H9 (cell line): ENCODE measurements at regions not wholly inside any gene's neighbourhood (a gene's known extent, or its start where the extent isn't known, plus 50 kb on each side); places are given as distances from the start of the nearest gene placed in this dataset.

Experiments
- DNase-seq: peaks from one replicate; pipeline ENCODE4 v3.0.0-alpha.2; 2017
- H2AFZ ChIP-seq: one replicate; pipeline ENCODE4 v1.6.1; 2013; ENCODE audit warnings: mild to moderate bottlenecking, low read length, control low read depth, moderate library complexity
- H2AK5ac ChIP-seq: 2 replicates; pipeline ENCODE4 v1.6.1; 2013; ENCODE audit warnings: low read length, control low read depth, mixed read lengths; ENCODE audit not compliant: insufficient read length
- H2BK120ac ChIP-seq: one replicate; pipeline ENCODE4 v1.6.1; 2013; ENCODE audit warnings: low read depth, mild to moderate bottlenecking, low read length, control low read depth, inconsistent platforms; ENCODE audit not compliant: poor library complexity, severe bottlenecking
- H2BK12ac ChIP-seq: 2 replicates; pipeline ENCODE4 v1.6.1; 2013; ENCODE audit warnings: low read length, control low read depth, mixed read lengths, low read depth; ENCODE audit not compliant: insufficient read length
- H2BK15ac ChIP-seq: 2 replicates; pipeline ENCODE4 v1.6.1; 2013; ENCODE audit warnings: low read depth, low read length, control low read depth
- H2BK20ac ChIP-seq: one replicate; pipeline ENCODE4 v1.6.1; 2013; ENCODE audit warnings: low read depth, mild to moderate bottlenecking, low read length, control low read depth, inconsistent platforms; ENCODE audit not compliant: poor library complexity, severe bottlenecking
- H2BK5ac ChIP-seq: 2 replicates; pipeline ENCODE4 v1.6.1; 2013; ENCODE audit warnings: low read length, control low read depth, mixed read lengths; ENCODE audit not compliant: insufficient read length
- H3K14ac ChIP-seq: 2 replicates; pipeline ENCODE4 v1.6.1; 2013; ENCODE audit warnings: low read length, control low read depth; ENCODE audit not compliant: insufficient read depth
- H3K18ac ChIP-seq: 2 replicates; pipeline ENCODE4 v1.6.1; 2013; ENCODE audit warnings: low read depth, mild to moderate bottlenecking, mixed read lengths, low read length, control low read depth; ENCODE audit not compliant: insufficient read length
- H3K23ac ChIP-seq: 2 replicates; pipeline ENCODE4 v1.6.1; 2013; ENCODE audit warnings: low read length, control low read depth, mixed read lengths, low read depth; ENCODE audit not compliant: insufficient read length
- H3K23me2 ChIP-seq: 2 replicates; pipeline ENCODE4 v1.6.1; 2013; ENCODE audit warnings: low read depth, mild to moderate bottlenecking, mixed read lengths, low read length, control low read depth; ENCODE audit not compliant: insufficient read length, poor library complexity, severe bottlenecking
- H3K27ac ChIP-seq: 2 replicates; pipeline ENCODE4 v1.5.1; 2013; ENCODE audit warnings: low read length, control low read depth, mixed read lengths, low read depth; ENCODE audit not compliant: insufficient read length
- H3K27me3 ChIP-seq: 2 replicates; pipeline ENCODE4 v1.6.1; 2013; ENCODE audit warnings: low read length, control low read depth, inconsistent platforms; ENCODE audit not compliant: insufficient read depth
- H3K4ac ChIP-seq: 2 replicates; pipeline ENCODE4 v1.6.1; 2013; ENCODE audit warnings: low read depth, mild to moderate bottlenecking, control low read depth, inconsistent platforms, low read length, moderate library complexity
- H3K4me1 ChIP-seq: 2 replicates; pipeline ENCODE4 v1.6.1; 2013; ENCODE audit warnings: low read length, control low read depth, inconsistent platforms; ENCODE audit not compliant: insufficient read depth
- H3K4me2 ChIP-seq: 2 replicates; pipeline ENCODE4 v1.6.1; 2013; ENCODE audit warnings: low read length, control low read depth, mixed read lengths; ENCODE audit not compliant: insufficient read length, insufficient read depth
- H3K56ac ChIP-seq: 2 replicates; pipeline ENCODE4 v1.6.1; 2013; ENCODE audit warnings: low read depth, mild to moderate bottlenecking, mixed read lengths, low read length, control low read depth; ENCODE audit not compliant: insufficient read length
- H3K79me1 ChIP-seq: 2 replicates; pipeline ENCODE4 v1.6.1; 2013; ENCODE audit warnings: low read depth, mild to moderate bottlenecking, moderate library complexity, low read length, control low read depth, inconsistent platforms; ENCODE audit not compliant: insufficient read depth, poor library complexity, severe bottlenecking
- H3K79me2 ChIP-seq: 2 replicates; pipeline ENCODE4 v1.6.1; 2013; ENCODE audit warnings: low read length, control low read depth, inconsistent platforms; ENCODE audit not compliant: insufficient read depth
- H3K9ac ChIP-seq: 2 replicates; pipeline ENCODE4 v1.6.1; 2013; ENCODE audit warnings: low read length, control low read depth, mixed read lengths; ENCODE audit not compliant: insufficient read length; ENCODE audit errors: extremely low read depth
- H3K9me3 ChIP-seq: one replicate; pipeline ENCODE4 v1.6.1; 2013; ENCODE audit warnings: low read depth, low read length, inconsistent platforms; ENCODE audit not compliant: control insufficient read depth
- H3T11ph ChIP-seq: one replicate; pipeline ENCODE4 v1.6.1; 2013; ENCODE audit warnings: mild to moderate bottlenecking, low read length, control low read depth, inconsistent platforms
- H4K20me1 ChIP-seq: one replicate; pipeline ENCODE4 v1.6.1; 2013; ENCODE audit not compliant: control insufficient read depth, insufficient read length, insufficient read depth
- H4K5ac ChIP-seq: 2 replicates; pipeline ENCODE4 v1.6.1; 2013; ENCODE audit warnings: low read depth, mild to moderate bottlenecking, mixed read lengths, low read length, control low read depth; ENCODE audit not compliant: insufficient read length
- H4K8ac ChIP-seq: replicated peaks from 2 replicates; pipeline ENCODE4 v1.6.1; 2013; ENCODE audit warnings: low read length, control low read depth, mixed read lengths, low read depth; ENCODE audit not compliant: insufficient read length
- H4K91ac ChIP-seq: 2 replicates; pipeline ENCODE4 v1.6.1; 2013; ENCODE audit warnings: low read depth, mild to moderate bottlenecking, moderate library complexity, mixed read lengths, low read length, control low read depth; ENCODE audit not compliant: insufficient read length
- H3K27ac Mint-ChIP-seq, 3 experiments: 2 replicates in 2 of 3; 3 replicates in 1 of 3; pipeline ENCODE4 v1.8.0; 2020 to 2021; ENCODE audit warnings: mixed read lengths in 3 of 3, mild to moderate bottlenecking in 1 of 3, moderate library complexity in 1 of 3
- H3K27me3 Mint-ChIP-seq: 2 replicates; pipeline ENCODE4 v1.8.0; 2021; ENCODE audit warnings: low read depth, mild to moderate bottlenecking, moderate library complexity, mixed read lengths
- H3K36me3 Mint-ChIP-seq, 3 experiments: 2 replicates in 2 of 3; 3 replicates in 1 of 3; pipeline ENCODE4 v1.8.0; 2020 to 2021; ENCODE audit warnings: low read depth in 3 of 3, mixed read lengths in 3 of 3; ENCODE audit not compliant: insufficient read depth in 1 of 3
- H3K4me1 Mint-ChIP-seq, 2 experiments: 2 replicates each; pipeline ENCODE4 v1.8.0; 2020; ENCODE audit warnings: mixed read lengths in 2 of 2
- H3K4me3 Mint-ChIP-seq, 2 experiments: 2 replicates in 1 of 2; 3 replicates in 1 of 2; pipeline ENCODE4 v1.8.0; 2020 to 2021; ENCODE audit warnings: mild to moderate bottlenecking in 2 of 2, mixed read lengths in 2 of 2, moderate library complexity in 1 of 2
- H3K9me3 Mint-ChIP-seq, 2 experiments: 2 replicates in 1 of 2; 3 replicates in 1 of 2; pipeline ENCODE4 v1.8.0; 2020; ENCODE audit warnings: mild to moderate bottlenecking in 2 of 2, mixed read lengths in 2 of 2, moderate library complexity in 1 of 2
- WGBS: extraction: QIAGEN DNeasy Blood & Tissue Kit; methylation state at CpG from one replicate; pipeline ENCODE4 v1.1.7; 2013; ENCODE audit warnings: missing lambda C conversion rate, low lambda C conversion rate, mixed read lengths; ENCODE audit not compliant: insufficient read length; ENCODE audit errors: extremely low coverage; 5-methylcytosine and 5-hydroxymethylcytosine counted together
- TF ChIP-seq, protein P1 (sequence below): fragments of 200-600 bp; sonication (generic); conservative IDR thresholded peaks from 3 replicates; pipeline ENCODE4 v1.8.0; 2021; ENCODE audit warnings: antibody characterized with exemption, mild to moderate bottlenecking

DNA sequence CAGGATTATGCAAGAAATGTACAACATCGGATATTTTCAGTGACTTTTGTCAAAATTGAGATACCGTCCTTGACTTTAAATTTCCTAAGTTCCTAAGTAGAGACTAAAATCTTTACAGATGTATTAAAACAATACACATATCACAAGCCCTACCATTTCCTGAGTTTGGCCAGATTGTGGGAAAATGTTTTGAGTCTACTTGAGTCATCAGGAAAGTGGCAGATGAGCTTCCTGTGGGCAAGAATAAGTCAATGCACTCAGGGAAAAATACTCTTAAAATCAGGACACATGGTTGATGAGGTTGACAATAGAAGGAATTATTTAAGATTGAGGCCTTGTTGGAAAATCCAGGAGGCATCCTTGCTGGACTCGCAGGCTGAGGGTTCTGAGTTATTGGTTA, 162.5 kb downstream of the SNX10 start:
- Mint-ChIP-seq H3K4me1 (peaks cover 13 to 15% of the 10 kb centered on the region in 2 experiments), H3K4me3 (no peak overlapping the region), H3K27me3 (no peaks in the 10 kb centered on the region; the same call in none of the 2 replicates), H3K27ac (no peak overlapping the region), H3K9me3 (no peaks in the 10 kb centered on the region), H3K36me3 (no peaks in the 10 kb centered on the region)
- H4K5ac ChIP-seq, result no peak overlapping the region
- no CpG with 5 or more reads among the region's 3 CpGs for WGBS
- no peak overlapping the region for H3K27ac ChIP-seq
- no peak overlapping the region for H3K9ac ChIP-seq
- H3K4ac ChIP-seq, result no peak overlapping the region
- H4K91ac ChIP-seq, result no peak overlapping the region
- H3K23me2 ChIP-seq, result no peaks in the 10 kb centered on the region
- TF ChIP-seq, protein P1, sequence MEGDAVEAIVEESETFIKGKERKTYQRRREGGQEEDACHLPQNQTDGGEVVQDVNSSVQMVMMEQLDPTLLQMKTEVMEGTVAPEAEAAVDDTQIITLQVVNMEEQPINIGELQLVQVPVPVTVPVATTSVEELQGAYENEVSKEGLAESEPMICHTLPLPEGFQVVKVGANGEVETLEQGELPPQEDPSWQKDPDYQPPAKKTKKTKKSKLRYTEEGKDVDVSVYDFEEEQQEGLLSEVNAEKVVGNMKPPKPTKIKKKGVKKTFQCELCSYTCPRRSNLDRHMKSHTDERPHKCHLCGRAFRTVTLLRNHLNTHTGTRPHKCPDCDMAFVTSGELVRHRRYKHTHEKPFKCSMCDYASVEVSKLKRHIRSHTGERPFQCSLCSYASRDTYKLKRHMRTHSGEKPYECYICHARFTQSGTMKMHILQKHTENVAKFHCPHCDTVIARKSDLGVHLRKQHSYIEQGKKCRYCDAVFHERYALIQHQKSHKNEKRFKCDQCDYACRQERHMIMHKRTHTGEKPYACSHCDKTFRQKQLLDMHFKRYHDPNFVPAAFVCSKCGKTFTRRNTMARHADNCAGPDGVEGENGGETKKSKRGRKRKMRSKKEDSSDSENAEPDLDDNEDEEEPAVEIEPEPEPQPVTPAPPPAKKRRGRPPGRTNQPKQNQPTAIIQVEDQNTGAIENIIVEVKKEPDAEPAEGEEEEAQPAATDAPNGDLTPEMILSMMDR, result no peak
- H2BK12ac ChIP-seq, result no peak overlapping the region
- H3K9me3 ChIP-seq, result no peaks in the 10 kb centered on the region
- no peak overlapping the region for H3K14ac ChIP-seq
- H2BK5ac ChIP-seq, result no peak overlapping the region
- no peak overlapping the region for H2BK120ac ChIP-seq
- no peak overlapping the region for H3T11ph ChIP-seq
- H3K4me2 ChIP-seq, result no peak overlapping the region
- no peak overlapping the region for H3K18ac ChIP-seq
- H2AFZ ChIP-seq, result no peak overlapping the region
- no peak overlapping the region for H2BK20ac ChIP-seq
- H3K23ac ChIP-seq, result no peak overlapping the region
- no peaks in the 10 kb centered on the region for H4K20me1 ChIP-seq
- no peak overlapping the region for H3K56ac ChIP-seq
- no peaks in the 10 kb centered on the region; the same call in 1 of the 2 replicates for H3K4me1 ChIP-seq
- H3K79me1 ChIP-seq, result no peaks in the 10 kb centered on the region
- no peak overlapping the region for H2AK5ac ChIP-seq
- H3K79me2 ChIP-seq, result no peaks in the 10 kb centered on the region
- H4K8ac ChIP-seq, result no peak overlapping the region
- DNase-seq, result no peak
- no peaks in the 10 kb centered on the region for H3K27me3 ChIP-seq
- H2BK15ac ChIP-seq, result no peak overlapping the region
